ENCODE measurements at regions not wholly inside any gene's neighbourhood (a gene's known extent, or its start where the extent isn't known, plus 50 kb on each side); places are given as distances from the start of the nearest gene placed in this dataset.

- Histone ChIP-seq H3K36me3 (ENCODE audit: control insufficient read depth in 2 of 3, insufficient read depth in 3 of 3, low read length in 3 of 3) (no peaks in the 10 kb centered on the region), H3K27me3 (ENCODE audit: control insufficient read depth, insufficient read depth, low read length) (no peaks in the 10 kb centered on the region), H3K9me3 (ENCODE audit: control insufficient read depth in 2 of 3, insufficient read depth in 1 of 3, low read length in 3 of 3) (no peaks in the 10 kb centered on the region), H3K4me3 (ENCODE audit: low read length in 3 of 3) (no peak overlapping the region), H3K27ac (ENCODE audit: low read depth in 2 of 2, low read length in 2 of 2) (no peak overlapping the region), H3K9ac (ENCODE audit: low read length in 3 of 3) (no peak overlapping the region), H3K4me1 (ENCODE audit: control insufficient read depth in 2 of 3, insufficient read depth in 2 of 3, low read depth in 1 of 3, low read length in 3 of 3) (no peaks in the 10 kb centered on the region)
- DNase-seq (peak in 3 of 5 donors; percentile 15 to 69 (median 58)), FAIRE-seq (no peak)
- no peak for TF ChIP-seq CTCF (IDR thresholded peaks at IDR 0.05; ENCODE audit: borderline replicate concordance, extremely low read depth, insufficient read depth)
- intact Hi-C loops (cut with DNase I), result no loop called here
These were observed 930.6 kb upstream of the SEMA6D start for GRCh38 chr15:46786590-46787285.

- FAIRE-seq, result no peak
These were observed 921.6 kb upstream of the SEMA6D start for GRCh38 chr15:46795685-46796084.

GRCh38 chr15:46808834-46809233, 908.5 kb upstream of the SEMA6D start:
- intact Hi-C loops (cut with DNase I), result no loop called here
- H3K9me3 ChIP-seq (ENCODE audit: control insufficient read depth in 2 of 3, insufficient read depth in 1 of 3, low read length in 3 of 3), result no peaks in the 10 kb centered on the region
- TF ChIP-seq CTCF (IDR thresholded peaks at IDR 0.05; ENCODE audit: borderline replicate concordance, extremely low read depth, insufficient read depth), result no peak
- no peak overlapping the region for H3K27ac ChIP-seq (ENCODE audit: low read depth in 2 of 2, low read length in 2 of 2)
- DNase-seq (no peak), FAIRE-seq (no peak)
- no peaks in the 10 kb centered on the region for H3K36me3 ChIP-seq (ENCODE audit: control insufficient read depth in 2 of 3, insufficient read depth in 3 of 3, low read length in 3 of 3)
- no peak overlapping the region for H3K4me3 ChIP-seq (ENCODE audit: low read length in 3 of 3)
- no peak overlapping the region for H3K9ac ChIP-seq (ENCODE audit: low read length in 3 of 3)
- H3K4me1 ChIP-seq (ENCODE audit: control insufficient read depth in 2 of 3, insufficient read depth in 2 of 3, low read depth in 1 of 3, low read length in 3 of 3), result no peaks in the 10 kb centered on the region
- no peaks in the 10 kb centered on the region for H3K27me3 ChIP-seq (ENCODE audit: control insufficient read depth, insufficient read depth, low read length)

More at GRCh38 chr15:46795685-46796084, 921.6 kb upstream of the SEMA6D start:
- H3K36me3 ChIP-seq (ENCODE audit: control insufficient read depth in 2 of 3, insufficient read depth in 3 of 3, low read length in 3 of 3), result no peaks in the 10 kb centered on the region
- no peak for DNase-seq
- intact Hi-C loops (cut with DNase I), result no loop called here
- no peak overlapping the region for H3K27ac ChIP-seq (ENCODE audit: low read depth in 2 of 2, low read length in 2 of 2)
- no peaks in the 10 kb centered on the region for H3K9me3 ChIP-seq (ENCODE audit: control insufficient read depth in 2 of 3, insufficient read depth in 1 of 3, low read length in 3 of 3)
- H3K27me3 ChIP-seq (ENCODE audit: control insufficient read depth, insufficient read depth, low read length), result no peaks in the 10 kb centered on the region
- H3K4me1 ChIP-seq (ENCODE audit: control insufficient read depth in 2 of 3, insufficient read depth in 2 of 3, low read depth in 1 of 3, low read length in 3 of 3), result no peaks in the 10 kb centered on the region
- TF ChIP-seq CTCF (IDR thresholded peaks at IDR 0.05; ENCODE audit: borderline replicate concordance, extremely low read depth, insufficient read depth), result no peak
- no peak overlapping the region for H3K4me3 ChIP-seq (ENCODE audit: low read length in 3 of 3)
- no peak overlapping the region for H3K9ac ChIP-seq (ENCODE audit: low read length in 3 of 3)

GRCh38 chr15:46815240-46815639, 902.1 kb upstream of the SEMA6D start:
- no peaks in the 10 kb centered on the region for H3K36me3 ChIP-seq (ENCODE audit: control insufficient read depth in 2 of 3, insufficient read depth in 3 of 3, low read length in 3 of 3)
- no peaks in the 10 kb centered on the region for H3K4me1 ChIP-seq (ENCODE audit: control insufficient read depth in 2 of 3, insufficient read depth in 2 of 3, low read depth in 1 of 3, low read length in 3 of 3)
- FAIRE-seq, result no peak
- H3K27ac ChIP-seq (ENCODE audit: low read depth in 2 of 2, low read length in 2 of 2), result no peak overlapping the region
- intact Hi-C loops (cut with DNase I), result no loop called here
- DNase-seq, result no peak
- H3K27me3 ChIP-seq (ENCODE audit: control insufficient read depth, insufficient read depth, low read length), result no peaks in the 10 kb centered on the region
- H3K9ac ChIP-seq (ENCODE audit: low read length in 3 of 3), result no peak overlapping the region
- no peak for TF ChIP-seq CTCF (IDR thresholded peaks at IDR 0.05; ENCODE audit: borderline replicate concordance, extremely low read depth, insufficient read depth)
- H3K4me3 ChIP-seq (ENCODE audit: low read length in 3 of 3), result no peak overlapping the region
- H3K9me3 ChIP-seq (ENCODE audit: control insufficient read depth in 2 of 3, insufficient read depth in 1 of 3, low read length in 3 of 3), result no peaks in the 10 kb centered on the region
